GM19455 (cell line): ENCODE measurements at regions not wholly inside any gene's neighbourhood (a gene's known extent, or its start where the extent isn't known, plus 50 kb on each side); places are given as distances from the start of the nearest gene placed in this dataset.
"Not testable (repeated sequence)": the region's sequence is repeated elsewhere in the genome, so short reads cannot be mapped to it uniquely, and the experiment has no call there.

ENCODE experiments used
- ATAC-seq: cut with Tn5 transposase; IDR thresholded peaks from one replicate; pipeline ENCODE4 v1.9.1; 2021; ENCODE audit not compliant: unreplicated experiment

DNA sequence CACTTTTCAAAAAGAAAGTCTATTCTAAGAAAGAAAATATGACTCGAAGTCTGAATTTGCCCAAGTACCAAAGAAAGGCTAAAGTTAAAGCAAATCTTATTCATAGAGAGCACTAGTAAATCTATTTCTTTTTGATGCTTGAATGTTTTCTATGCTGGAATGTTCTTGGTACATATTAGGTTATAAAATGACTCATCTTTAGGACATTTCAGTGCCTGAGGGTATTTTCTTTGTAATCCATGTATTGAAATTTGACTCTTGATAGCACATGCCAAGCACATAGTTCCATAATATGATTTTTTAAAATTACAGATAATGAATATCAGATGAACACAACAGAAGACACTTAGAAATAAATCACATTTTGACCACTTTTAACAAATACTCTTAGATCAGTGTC is 232.8 kb downstream of the TRIML1 start:
- ATAC-seq, result no peak

- ATAC-seq, result no peak
Observed at GRCh38 chr4:188372829-188373228, 233.6 kb downstream of the TRIML1 start.

GRCh38 chr4:188374871-188375270 is 235.6 kb downstream of the TRIML1 start:
- ATAC-seq, result no peak

GRCh38 chr4:188377816-188378215 is 238.6 kb downstream of the TRIML1 start:
- ATAC-seq, result no peak

- ATAC-seq, result no peak
Observed at GRCh38 chr4:188383180-188383579, 243.9 kb downstream of the TRIML1 start.

DNA sequence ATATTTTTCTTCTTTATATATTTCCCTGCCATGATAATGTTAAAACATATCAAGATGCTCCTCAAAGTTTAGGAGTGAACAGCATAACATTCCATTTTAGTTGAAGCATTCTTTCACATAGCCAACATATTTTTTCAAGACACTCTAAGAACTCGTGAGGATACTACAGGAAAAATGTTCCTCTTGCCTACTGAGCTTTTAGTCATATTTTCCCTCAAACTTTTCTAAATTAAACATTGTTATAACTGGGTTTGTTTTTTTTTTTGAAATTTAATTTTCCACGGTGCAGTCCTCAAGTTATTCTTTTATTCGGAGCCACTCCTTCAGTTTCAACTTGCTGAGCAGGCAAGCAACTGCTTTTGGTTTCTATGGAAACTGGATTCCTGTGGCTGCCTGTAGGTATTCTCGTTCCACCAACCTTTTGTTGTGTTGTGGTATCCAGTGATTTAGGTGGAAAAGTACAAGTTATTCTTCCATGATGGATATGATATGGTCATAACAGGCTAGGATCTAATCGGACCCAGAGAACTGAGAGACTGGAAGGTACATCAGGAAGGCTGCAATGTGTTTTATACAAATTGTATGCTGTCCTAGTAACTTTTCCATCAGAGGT is 248.0 kb downstream of the TRIML1 start:
- ATAC-seq, result no peak

- ATAC-seq, result not testable (repeated sequence)
Observed at GRCh38 chr4:188391349-188391748, 252.1 kb downstream of the TRIML1 start.

DNA sequence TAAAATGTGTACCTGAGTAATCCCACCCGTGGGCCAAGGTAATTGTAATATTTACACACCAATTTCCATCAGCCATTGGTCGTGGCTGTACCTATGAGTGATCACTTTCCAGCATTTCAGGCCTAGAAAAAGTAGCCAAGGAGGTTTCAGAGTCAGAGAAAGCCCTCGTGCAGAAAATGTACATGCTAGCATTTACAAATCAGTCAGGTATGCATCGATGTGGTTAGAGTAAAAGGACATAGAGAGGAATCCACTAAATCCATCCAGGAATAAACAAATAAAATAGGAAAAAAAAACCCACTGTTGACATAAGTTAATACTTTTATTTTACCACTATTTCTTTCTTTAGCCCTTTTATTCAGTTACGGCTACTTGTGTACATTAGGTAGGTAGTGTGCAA is 256.8 kb downstream of the TRIML1 start:
- ATAC-seq, result no peak

- ATAC-seq, result no peak
Observed at GRCh38 chr4:188399834-188400233, 260.6 kb downstream of the TRIML1 start.

- ATAC-seq, result no peak
Observed at GRCh38 chr4:188400451-188400850, 261.2 kb downstream of the TRIML1 start.

DNA sequence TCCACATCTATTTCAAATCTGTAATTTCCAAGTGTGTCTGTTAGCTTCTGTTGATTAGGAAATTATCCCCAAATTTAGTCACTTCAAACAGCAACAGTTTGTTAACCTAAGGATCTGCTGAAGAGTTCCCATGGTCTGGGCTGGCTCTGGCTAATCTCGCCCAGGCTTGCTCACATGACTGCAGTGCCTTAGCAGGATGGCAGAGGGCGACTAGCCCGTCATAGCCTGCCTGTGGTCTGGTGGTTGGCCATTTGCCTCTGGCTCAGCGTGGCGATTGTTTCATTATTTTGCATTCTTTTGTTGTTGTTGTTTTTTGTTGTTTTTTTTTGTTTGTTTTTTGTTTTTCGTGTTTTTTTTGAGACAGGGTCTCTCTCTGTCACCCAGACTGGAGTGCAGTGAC is 264.0 kb downstream of the TRIML1 start:
- no peak for ATAC-seq

DNA sequence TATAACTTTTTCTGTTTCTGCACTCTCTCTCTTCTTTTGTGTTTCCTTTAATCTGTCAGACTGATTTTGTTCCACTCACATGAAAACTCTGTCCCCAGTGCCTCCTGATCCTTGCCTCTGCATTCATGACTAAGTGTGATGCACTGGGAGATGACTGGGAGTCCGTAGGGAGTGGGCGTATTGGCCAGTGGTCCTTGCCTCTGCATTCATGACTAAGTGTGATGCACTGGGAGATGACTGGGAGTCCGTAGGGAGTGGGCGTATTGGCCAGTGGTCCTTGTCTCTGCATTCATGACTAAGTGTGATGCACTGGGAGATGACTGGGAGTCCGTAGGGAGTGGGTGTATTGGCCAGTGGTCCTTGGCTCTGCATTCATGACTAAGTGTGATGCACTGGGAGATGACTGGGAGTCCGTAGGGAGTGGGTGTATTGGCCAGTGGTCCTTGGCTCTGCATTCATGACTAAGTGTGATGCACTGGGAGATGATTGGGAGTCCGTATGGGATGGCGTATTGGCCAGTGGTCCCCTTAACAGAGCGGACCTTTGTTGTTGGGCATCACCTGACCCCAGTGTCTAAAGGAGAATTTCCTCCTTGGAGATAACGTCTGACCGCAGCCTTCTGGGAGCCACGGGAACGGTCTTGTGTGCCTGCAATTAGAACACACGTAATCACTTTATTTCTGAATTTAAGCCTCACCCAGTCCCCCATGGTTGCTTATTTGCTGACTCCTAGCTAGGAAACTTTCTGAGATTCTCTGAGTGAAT is 266.0 kb downstream of the TRIML1 start:
- ATAC-seq, result not testable (repeated sequence)

GRCh38 chr4:188408244-188409030 is 269.2 kb downstream of the TRIML1 start:
- ATAC-seq, result no peak

DNA sequence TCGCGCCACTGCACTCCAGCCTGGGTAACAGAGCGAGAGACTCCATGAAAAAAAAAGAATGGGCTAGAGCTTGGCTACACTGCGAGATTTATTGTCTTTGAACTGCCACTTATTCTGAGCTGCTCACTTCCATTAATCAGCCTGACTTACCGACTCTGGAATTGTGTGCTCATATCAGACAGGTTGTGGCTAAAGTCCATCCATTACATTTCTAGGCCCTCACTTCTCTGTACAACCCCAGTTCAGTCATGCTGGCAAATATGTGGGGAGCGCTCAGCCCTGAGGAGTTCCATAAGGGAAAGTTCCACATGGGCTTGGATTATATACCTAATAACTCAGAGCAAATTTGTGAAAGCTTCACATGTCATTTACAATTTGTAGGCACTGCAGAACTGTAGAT is 270.6 kb downstream of the TRIML1 start:
- ATAC-seq, result no peak

GRCh38 chr4:188411805-188412204 is 272.6 kb downstream of the TRIML1 start:
- ATAC-seq, result no peak

DNA sequence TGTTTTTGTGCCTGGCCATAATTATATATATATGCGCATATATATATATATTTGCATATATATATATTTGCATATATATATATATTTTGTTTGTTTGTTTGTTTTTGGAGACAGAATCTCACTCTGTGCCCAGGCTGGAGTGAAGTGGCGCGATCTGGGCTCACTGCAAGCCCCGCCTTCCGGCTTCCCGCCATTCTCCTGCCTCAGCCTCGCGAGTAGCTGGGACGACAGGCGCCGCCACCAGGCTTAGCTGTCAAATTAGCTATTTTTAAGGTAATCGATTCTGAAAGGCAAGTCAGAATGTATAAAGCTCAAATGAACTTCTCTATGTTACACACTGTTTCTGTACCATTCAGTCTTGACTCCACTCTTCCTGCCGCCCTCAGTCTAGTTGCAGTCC is 273.3 kb downstream of the TRIML1 start:
- no peak for ATAC-seq

DNA sequence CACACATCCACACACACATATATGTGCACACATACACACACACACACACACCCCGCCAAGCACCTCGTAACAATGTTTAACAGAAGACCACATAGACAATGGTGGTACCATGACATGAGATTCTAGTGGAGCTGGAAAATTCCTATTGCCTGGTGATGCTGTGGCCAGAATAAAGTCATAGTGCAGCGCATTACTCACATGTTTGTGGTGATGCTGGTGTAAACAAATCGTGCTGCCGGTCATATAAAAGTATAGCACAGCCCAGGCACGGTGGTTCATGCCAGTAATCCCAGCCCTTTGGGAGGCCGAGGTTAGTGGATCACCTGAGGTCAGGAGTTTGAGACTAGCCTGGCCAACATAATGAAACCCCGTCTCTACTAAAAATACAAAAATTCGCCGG is 275.2 kb downstream of the TRIML1 start:
- no peak for ATAC-seq

- ATAC-seq, result no peak
Observed at GRCh38 chr4:188417181-188417580, 277.9 kb downstream of the TRIML1 start.

DNA sequence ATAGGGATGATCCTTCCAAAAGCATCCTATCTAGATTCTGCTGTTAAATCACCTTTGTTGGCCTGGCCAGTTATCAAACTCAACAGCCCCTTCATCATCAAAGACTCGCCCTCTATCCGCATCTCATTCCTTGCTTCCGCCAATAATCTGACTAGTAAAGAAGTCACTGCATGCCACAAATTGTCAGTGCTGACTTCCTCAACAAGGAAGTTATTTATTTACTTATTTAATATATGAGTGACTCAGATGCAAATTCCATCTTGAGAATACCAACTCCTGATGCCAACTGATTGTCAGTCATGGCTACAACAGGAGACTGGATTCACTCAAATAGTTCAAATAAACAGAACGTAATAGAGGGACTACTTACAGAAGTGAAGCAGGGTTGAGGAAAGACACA is 283.8 kb downstream of the TRIML1 start:
- no peak for ATAC-seq

DNA sequence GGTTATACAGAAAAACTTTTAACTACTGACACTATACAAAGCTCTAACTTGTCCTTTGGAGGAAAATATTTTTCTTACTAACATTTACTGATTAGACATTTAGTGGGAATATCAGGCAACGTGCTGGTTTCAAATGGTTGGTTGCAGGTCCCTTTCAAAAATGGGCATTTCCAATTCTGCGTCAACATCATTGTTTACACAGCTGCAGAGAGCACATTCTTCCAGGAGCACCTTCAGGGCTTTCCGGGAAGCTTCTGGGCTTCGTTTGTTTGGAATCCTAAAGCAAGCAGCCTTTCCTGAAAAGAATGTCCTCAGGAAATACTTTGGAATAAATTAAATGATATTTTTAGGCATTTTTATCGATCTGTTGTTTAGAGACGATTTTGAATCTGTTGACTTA is 289.7 kb downstream of the TRIML1 start:
- ATAC-seq, result no peak

DNA sequence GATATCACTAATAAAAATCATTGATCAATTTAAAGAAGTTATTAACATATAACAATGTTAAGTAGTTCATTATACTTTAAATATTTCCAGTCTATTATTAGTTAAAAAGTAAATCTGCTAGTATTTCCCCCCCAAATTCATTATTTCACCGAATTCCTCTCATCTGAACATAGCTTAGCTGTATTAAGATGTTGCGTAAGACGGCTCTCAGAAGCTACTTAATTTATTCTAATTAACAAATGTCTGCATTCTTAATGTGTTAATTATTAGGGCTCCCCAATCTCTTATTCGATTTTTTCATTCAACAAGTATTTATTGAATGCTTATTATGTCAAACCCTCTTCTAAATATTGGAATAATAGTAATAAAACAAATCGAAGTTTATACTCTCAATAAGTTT is 290.7 kb downstream of the TRIML1 start:
- no peak for ATAC-seq

DNA sequence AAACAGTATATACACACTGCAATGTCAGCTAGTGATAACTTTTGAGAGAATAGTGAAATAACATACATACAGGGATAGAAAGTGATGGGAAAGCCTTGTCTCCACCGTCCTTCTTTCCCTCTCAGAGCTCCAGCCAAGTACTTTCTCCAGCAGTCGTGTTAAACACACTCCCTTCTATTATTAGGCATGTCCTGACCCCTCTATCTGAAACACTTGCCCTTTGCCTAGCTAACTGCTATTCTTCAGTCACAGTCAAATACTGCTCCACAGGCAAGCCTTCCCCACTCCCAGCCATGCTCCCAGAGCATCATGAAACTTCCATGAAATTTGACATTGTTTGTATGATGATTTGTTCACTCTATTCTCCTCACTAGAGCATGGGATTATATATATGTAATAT is 291.1 kb downstream of the TRIML1 start:
- no peak for ATAC-seq
